ENCODE measurements at regions not wholly inside any gene's neighbourhood (a gene's known extent, or its start where the extent isn't known, plus 50 kb on each side); places are given as distances from the start of the nearest gene placed in this dataset.

GRCh38 chr2:54061272-54061671 lies 54.1 kb upstream of the ACYP2 start:
- no peak for ATAC-seq
- TF ChIP-seq ZNF565 (CRISPR knock-in tag; conservative IDR thresholded peaks at IDR 0.05; ENCODE audit: low read depth), result no peak
- TF ChIP-seq ZNF70 (CRISPR knock-in tag; IDR thresholded peaks at IDR 0.05), result no peak
- no peak for TF ChIP-seq OSR1 (CRISPR knock-in tag; IDR thresholded peaks at IDR 0.05)

- no peak for ATAC-seq
- TF ChIP-seq ESRRG (CRISPR knock-in tag; IDR thresholded peaks at IDR 0.05), result no peak
Observed at GRCh38 chr2:54059986-54060385, 55.4 kb upstream of the ACYP2 start.

- TF ChIP-seq ZC3H10 (CRISPR knock-in tag; IDR thresholded peaks at IDR 0.05), result no peak
- no peak for TF ChIP-seq ZFP30 (CRISPR knock-in tag; IDR thresholded peaks at IDR 0.05)
- no peak for TF ChIP-seq CSRNP3 (CRISPR knock-in tag; IDR thresholded peaks at IDR 0.05)
- TF ChIP-seq RARB (CRISPR knock-in tag; IDR thresholded peaks at IDR 0.05), result no peak
- TF ChIP-seq ZNF8 (CRISPR knock-in tag; IDR thresholded peaks at IDR 0.05), result no peak
- no peak for TF ChIP-seq POU6F1 (CRISPR knock-in tag; IDR thresholded peaks at IDR 0.05; ENCODE audit: borderline replicate concordance, low read depth)
- no peak for TF ChIP-seq TOX (CRISPR knock-in tag; IDR thresholded peaks at IDR 0.05; ENCODE audit: borderline replicate concordance)
- TF ChIP-seq ZFP3 (CRISPR knock-in tag; IDR thresholded peaks at IDR 0.05), result no peak
- TF ChIP-seq ESRRG (CRISPR knock-in tag; IDR thresholded peaks at IDR 0.05), result no peak
- TF ChIP-seq SNAI2 (CRISPR knock-in tag; IDR thresholded peaks at IDR 0.05), result no peak
- no peak for TF ChIP-seq PPARA (CRISPR knock-in tag; IDR thresholded peaks at IDR 0.05; ENCODE audit: borderline replicate concordance)
- TF ChIP-seq BACH2 (CRISPR knock-in tag; IDR thresholded peaks at IDR 0.05; ENCODE audit: borderline replicate concordance), result no peak
- TF ChIP-seq GLIS3 (CRISPR knock-in tag; IDR thresholded peaks at IDR 0.05), result no peak
- TF ChIP-seq ZNF565 (CRISPR knock-in tag; conservative IDR thresholded peaks at IDR 0.05; ENCODE audit: low read depth), result no peak
- no peak for TF ChIP-seq PATZ1 (CRISPR knock-in tag; IDR thresholded peaks at IDR 0.05; ENCODE audit: borderline replicate concordance)
- no peak for TF ChIP-seq TCF4 (CRISPR knock-in tag; IDR thresholded peaks at IDR 0.05; ENCODE audit: borderline replicate concordance)
- no peak for TF ChIP-seq CREB5 (CRISPR knock-in tag; IDR thresholded peaks at IDR 0.05; ENCODE audit: low read depth)
- no peak for TF ChIP-seq TSHZ2 (CRISPR knock-in tag; IDR thresholded peaks at IDR 0.05)
- TF ChIP-seq ISL1 (CRISPR knock-in tag; IDR thresholded peaks at IDR 0.05), result no peak
- no peak for TF ChIP-seq OSR1 (CRISPR knock-in tag; IDR thresholded peaks at IDR 0.05)
- no peak for ATAC-seq
Observed at GRCh38 chr2:54059504-54059903, 55.9 kb upstream of the ACYP2 start.

- no peak for ATAC-seq
- TF ChIP-seq PPARA (CRISPR knock-in tag; IDR thresholded peaks at IDR 0.05; ENCODE audit: borderline replicate concordance) (no peak), POU6F1 (CRISPR knock-in tag; IDR thresholded peaks at IDR 0.05; ENCODE audit: borderline replicate concordance, low read depth) (no peak), ZFP30 (CRISPR knock-in tag; IDR thresholded peaks at IDR 0.05) (no peak), ZNF565 (CRISPR knock-in tag; conservative IDR thresholded peaks at IDR 0.05; ENCODE audit: low read depth) (no peak), TSHZ2 (CRISPR knock-in tag; IDR thresholded peaks at IDR 0.05) (no peak), ARNTL (CRISPR knock-in tag; IDR thresholded peaks at IDR 0.05; ENCODE audit: borderline replicate concordance, low read depth) (no peak), GLIS3 (CRISPR knock-in tag; IDR thresholded peaks at IDR 0.05) (no peak)
Observed at GRCh38 chr2:54058449-54058848, 57.0 kb upstream of the ACYP2 start.

Data from SK-N-SH treated with all-trans-retinoic acid at 6 μM for 48 hours (cell line).